Gastroesophageal sphincter (tissue), 4 donors: ENCODE measurements at regions not wholly inside any gene's neighbourhood (a gene's known extent, or its start where the extent isn't known, plus 50 kb on each side); places are given as distances from the start of the nearest gene placed in this dataset.
"Not testable (repeated sequence)": the region's sequence is repeated elsewhere in the genome, so short reads cannot be mapped to it uniquely, and the experiment has no call there.

Experiments
- ATAC-seq: fragments of 150-250 bp; one replicate; pipeline ENCODE4 v1.9.1; 2016; ENCODE audit warnings: mild to moderate bottlenecking, moderate library complexity
- H3K27ac ChIP-seq, 4 donors: fragments of 200-600 bp; sonication (generic) in 3 of 4; 1 replicate in 3 of 4; 2 replicates in 1 of 4; pipeline ENCODE4 v1.5.1; 2016 to 2019
- H3K27me3 ChIP-seq: fragments of 200-600 bp; sonication (generic); one replicate; pipeline ENCODE4 v1.5.1; 2019
- H3K36me3 ChIP-seq, 2 donors: fragments of 200-600 bp; sonication (generic); one replicate each; pipeline ENCODE4 v1.5.1; 2019; ENCODE audit warnings: control low read depth in 1 of 2
- H3K4me1 ChIP-seq, 3 donors: fragments of 200-600 bp; sonication (generic); 1 replicate in 2 of 3; 2 replicates in 1 of 3; pipeline ENCODE4 v1.5.1; 2016 to 2019; ENCODE audit warnings: control low read depth in 2 of 3
- H3K4me3 ChIP-seq, 2 donors: fragments of 200-600 bp; sonication (generic); one replicate each; pipeline ENCODE4 v1.5.1; 2019; ENCODE audit warnings: mild to moderate bottlenecking in 1 of 2, moderate library complexity in 1 of 2
- H3K9me3 ChIP-seq, 3 donors: fragments of 200-600 bp; sonication (generic); one replicate each; pipeline ENCODE4 v1.5.1; 2017 to 2019; ENCODE audit warnings: control low read depth in 2 of 3
- CTCF ChIP-seq, 4 experiments: fragments of 200-600 bp in 2 of 4; fragments of 450-650 bp in 2 of 4; sonication (generic) in 1 of 4; IDR thresholded peaks; one replicate each; pipeline ENCODE4 v1.5.1; 2017 to 2019; ENCODE audit warnings: antibody characterized with exemption in 4 of 4, mild to moderate bottlenecking in 2 of 4, moderate library complexity in 2 of 4
- EP300 ChIP-seq: sonication (generic); formaldehyde crosslinking; IDR thresholded peaks from one replicate; pipeline ENCODE4 v1.6.1; 2017; ENCODE audit warnings: antibody characterized with exemption, mild to moderate bottlenecking
- POLR2A ChIP-seq, 2 donors: fragments of 450-650 bp; IDR thresholded peaks; one replicate each; pipeline ENCODE4 v1.6.1; 2017; ENCODE audit warnings: antibody characterized with exemption in 2 of 2, mild to moderate bottlenecking in 2 of 2, moderate library complexity in 1 of 2
- POLR2AphosphoS5 ChIP-seq: sonication (generic); formaldehyde crosslinking; IDR thresholded peaks from one replicate; pipeline ENCODE4 v1.6.1; 2017; ENCODE audit warnings: antibody characterized with exemption
- WGBS, 2 donors: methylation state at CpG; one replicate each; pipeline ENCODE4 v1.1.5; 2018; ENCODE audit warnings: low coverage in 1 of 2; 5-methylcytosine and 5-hydroxymethylcytosine counted together

DNA sequence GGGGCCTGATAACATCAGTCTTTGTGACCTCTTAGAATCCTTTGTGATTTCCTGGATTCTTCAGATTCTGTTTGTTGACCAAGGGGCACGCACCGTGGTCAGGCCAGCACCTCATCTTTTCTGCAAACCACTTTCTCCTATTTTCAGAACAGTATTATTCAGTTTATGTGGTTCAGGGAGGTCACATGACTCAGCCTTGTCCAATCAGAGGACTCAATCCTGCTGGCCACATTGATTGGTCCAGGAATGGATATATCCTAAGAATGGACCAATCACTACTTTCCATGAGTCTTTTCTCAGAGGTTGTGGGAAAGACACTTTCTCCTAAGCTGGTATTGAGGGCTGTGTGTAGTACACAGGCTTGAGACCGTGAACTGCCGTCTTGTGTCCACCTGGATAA, 123.1 kb upstream of the EEF2KMT start:
- no peaks in the 10 kb centered on the region for H3K4me1 ChIP-seq

DNA sequence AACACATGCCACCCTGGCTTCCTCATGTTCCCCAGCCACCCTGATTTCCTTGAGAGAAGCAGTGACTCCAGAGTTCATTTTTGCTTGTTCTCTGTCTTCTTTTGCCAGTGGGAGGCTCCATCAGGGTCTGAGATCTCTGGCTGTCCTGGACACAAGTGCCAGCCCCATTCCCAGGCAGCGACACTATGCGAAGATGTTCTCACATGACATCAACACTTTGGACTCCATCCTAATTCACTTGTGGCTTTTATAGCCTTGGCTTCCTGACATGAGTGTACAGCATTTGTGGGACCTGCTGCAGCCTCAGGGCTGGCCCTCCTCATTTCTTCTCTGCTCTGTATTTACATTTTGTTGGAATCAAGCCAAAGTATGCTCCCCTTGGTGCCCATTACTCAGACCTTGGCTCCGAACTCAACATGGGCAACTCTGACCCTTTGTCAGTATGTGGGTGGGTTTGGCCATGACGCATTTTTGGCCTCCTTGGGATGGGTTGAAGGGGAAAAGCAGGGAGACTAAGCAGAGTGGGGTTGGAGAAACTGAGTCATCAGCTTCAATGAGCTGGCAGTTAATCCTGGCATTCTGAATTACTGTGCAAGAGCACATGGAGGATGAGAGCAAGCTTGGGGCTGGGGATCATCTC, 119.0 kb upstream of the EEF2KMT start:
- 63% methylated on average over 3 of the region's 4 CpGs; no CpG with 5 or more reads in 1 of the 2 donors for WGBS, 2 donors
- Histone ChIP-seq H3K4me3 (no peak overlapping the region), H3K27ac (no peak overlapping the region), H3K36me3 (no peaks in the 10 kb centered on the region), H3K9me3 (peaks cover 0 to 8% (median 0%) of the 10 kb centered on the region in 3 donors), H3K27me3 (peaks cover 69% of the 10 kb centered on the region), H3K4me1 (no peaks in the 10 kb centered on the region)
- TF ChIP-seq POLR2A (IDR thresholded peaks at IDR 0.05), result no peak
- ATAC-seq, result no peak

More for the DNA sequence above, 123.1 kb upstream of the EEF2KMT start:
- no peak overlapping the region for H3K4me3 ChIP-seq
- TF ChIP-seq CTCF (IDR thresholded peaks at IDR 0.05), result no peak
- ATAC-seq, result no peak
- H3K27me3 ChIP-seq, result peaks cover 53% of the 10 kb centered on the region
- H3K27ac ChIP-seq, result no peak overlapping the region
- H3K9me3 ChIP-seq, result no peaks in the 10 kb centered on the region
- no peaks in the 10 kb centered on the region for H3K36me3 ChIP-seq
- WGBS, 2 donors, result 82 to 96% methylated on average over 3 to 4 of the region's 4 CpGs

- WGBS, 2 donors, result 0 to 14% methylated on average over 1 to 2 of the region's 2 CpGs
- Histone ChIP-seq H3K4me1 (no peaks in the 10 kb centered on the region), H3K27ac (no peak overlapping the region), H3K9me3 (peaks cover 0 to 8% (median 0%) of the 10 kb centered on the region in 3 donors), H3K4me3 (no peak overlapping the region), H3K27me3 (peaks cover 68% of the 10 kb centered on the region), H3K36me3 (no peaks in the 10 kb centered on the region)
- ATAC-seq, result no peak
- no peak for TF ChIP-seq EP300
- no peak for TF ChIP-seq POLR2AphosphoS5
- TF ChIP-seq CTCF (IDR thresholded peaks at IDR 0.05), result no peak
- no peak for TF ChIP-seq POLR2A (IDR thresholded peaks at IDR 0.05)
Observed at GRCh38 chr16:5215901-5216300, 118.3 kb upstream of the EEF2KMT start.

DNA sequence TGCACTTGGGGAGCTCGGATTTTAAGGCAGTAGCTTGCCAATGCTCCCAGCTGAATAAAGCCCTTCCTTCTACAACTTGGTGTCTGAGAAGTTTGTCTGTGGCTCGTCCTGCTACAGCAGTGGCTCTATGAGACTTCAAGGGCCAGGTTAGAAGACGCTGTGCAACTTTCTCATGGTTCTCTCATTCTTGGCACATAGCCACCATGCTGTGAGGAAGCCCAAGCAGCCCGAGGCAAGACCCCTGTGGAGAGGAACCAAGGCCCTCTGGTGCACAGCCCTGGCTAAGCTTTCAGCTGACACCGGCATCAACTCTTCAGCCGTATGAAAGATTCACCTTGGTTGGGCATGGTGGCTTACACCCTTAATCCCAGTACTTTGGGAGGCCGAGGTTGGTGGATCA, 116.9 kb upstream of the EEF2KMT start:
- 65% methylated on average over 3 of the region's 7 CpGs; no CpG with 5 or more reads in 1 of the 2 donors for WGBS, 2 donors
- TF ChIP-seq CTCF (IDR thresholded peaks at IDR 0.05), result no peak
- no peak for TF ChIP-seq POLR2AphosphoS5
- no peak for TF ChIP-seq POLR2A (IDR thresholded peaks at IDR 0.05)
- no peak for TF ChIP-seq EP300
- Histone ChIP-seq H3K9me3 (peaks cover 0 to 8% (median 0%) of the 10 kb centered on the region in 3 donors), H3K27ac (no peak overlapping the region), H3K4me3 (no peak overlapping the region), H3K36me3 (no peaks in the 10 kb centered on the region), H3K27me3 (peaks cover 68% of the 10 kb centered on the region), H3K4me1 (no peaks in the 10 kb centered on the region)
- ATAC-seq, result no peak

- ATAC-seq, H3K9me3 ChIP-seq, H3K4me3 ChIP-seq, H3K27ac ChIP-seq, H3K36me3 ChIP-seq, H3K4me1 ChIP-seq: not testable (repeated sequence)
- H3K27me3 ChIP-seq, result peaks cover 60% of the 10 kb centered on the region
- WGBS, 2 donors, result 0% methylated on average over 3 of the region's 5 CpGs
Observed at GRCh38 chr16:5212501-5212900, 114.9 kb upstream of the EEF2KMT start.

DNA sequence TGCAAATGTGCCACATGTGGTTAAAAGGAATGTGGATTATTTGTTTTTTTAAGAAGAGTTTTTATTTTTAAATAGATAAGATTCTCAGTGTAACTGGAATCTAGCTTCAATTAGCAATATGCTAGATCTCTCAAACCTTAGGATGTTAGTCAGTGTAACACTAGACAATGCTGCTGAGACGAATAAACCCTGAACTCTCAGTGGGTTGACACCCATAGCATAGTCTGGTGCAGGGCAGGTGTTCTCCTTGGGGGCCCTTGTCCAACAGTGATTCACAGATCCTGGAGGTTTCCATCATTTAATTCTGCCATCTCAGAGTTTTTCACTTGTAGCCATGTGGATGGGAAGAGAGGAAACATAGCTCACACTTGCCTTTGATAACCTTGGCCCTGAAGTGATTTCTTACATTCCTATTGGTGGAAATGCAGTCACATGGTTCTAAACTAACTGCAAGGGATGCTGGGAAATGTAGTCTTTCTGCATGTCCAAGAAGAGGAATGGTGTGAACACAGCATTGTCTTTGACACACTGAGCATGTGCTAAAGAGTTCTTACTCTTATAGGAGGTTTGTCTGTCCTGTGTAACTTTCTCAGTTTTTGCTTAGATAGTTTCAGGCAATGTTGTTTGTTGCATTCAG, 110.4 kb upstream of the EEF2KMT start:
- H3K9me3 ChIP-seq, H3K4me1 ChIP-seq, H3K36me3 ChIP-seq, H3K27ac ChIP-seq, ATAC-seq, H3K4me3 ChIP-seq: not testable (repeated sequence)
- H3K27me3 ChIP-seq, result peaks cover 16% of the 10 kb centered on the region
- 100% methylated on average over 1 of the region's 1 CpG for WGBS, 2 donors
